ENCODE measurements at regions not wholly inside any gene's neighbourhood (a gene's known extent, or its start where the extent isn't known, plus 50 kb on each side); places are given as distances from the start of the nearest gene placed in this dataset.

DNA sequence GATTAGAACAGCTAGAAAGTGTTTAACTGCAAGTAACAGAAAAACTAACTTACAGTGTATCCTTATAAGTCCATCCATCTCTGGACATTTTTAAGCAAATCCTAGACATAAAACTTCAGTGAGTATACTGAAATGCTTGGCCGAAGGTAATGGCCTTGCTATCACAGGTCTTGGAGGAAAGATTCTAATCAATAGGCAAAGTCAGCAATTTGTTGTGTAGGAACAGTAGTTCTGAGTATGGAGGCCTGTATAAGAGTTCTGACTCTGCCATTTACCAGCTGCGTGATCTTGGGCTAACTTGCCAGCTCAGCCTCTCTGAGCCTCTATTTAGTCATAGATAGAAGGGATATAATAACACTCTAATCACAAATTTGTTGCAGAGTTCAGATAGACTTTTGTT is 328.1 kb downstream of the IL20RB start:
- Histone ChIP-seq H3K9me3 (ENCODE audit: control insufficient read depth in 1 of 2, insufficient read depth in 1 of 2, low read length in 2 of 2) (peaks cover 0 to 3% of the 10 kb centered on the region in 2 experiments), H3K4me3 (ENCODE audit: low read length) (no peak overlapping the region), H3K27me3 (ENCODE audit: control insufficient read depth in 1 of 2, insufficient read depth in 2 of 2, low read length in 2 of 2) (no peaks in the 10 kb centered on the region), H3K4me1 (ENCODE audit: insufficient read depth, low read length) (no peaks in the 10 kb centered on the region), H3K36me3 (ENCODE audit: insufficient read depth, low read length) (no peaks in the 10 kb centered on the region), H3K27ac (ENCODE audit: low read depth in 1 of 2, low read length in 2 of 2) (no peak overlapping the region)
- DNase-seq = no peak
- ChIA-PET POLR2A (no interaction called here), CTCF (no interaction called here)
- H3K9me3 Mint-ChIP-seq = peaks cover 2% of the 10 kb centered on the region
- H3K36me3 Mint-ChIP-seq (ENCODE audit: low read depth) = no peaks in the 10 kb centered on the region
- intact Hi-C loops (cut with DNase I, micrococcal nuclease) = no loop called here
- no peak for ATAC-seq (ENCODE audit: poor library complexity)
- H3K4me3 Mint-ChIP-seq = no peak overlapping the region
- peaks cover 5% of the 10 kb centered on the region for H3K27me3 Mint-ChIP-seq
- TF ChIP-seq, protein P1, sequence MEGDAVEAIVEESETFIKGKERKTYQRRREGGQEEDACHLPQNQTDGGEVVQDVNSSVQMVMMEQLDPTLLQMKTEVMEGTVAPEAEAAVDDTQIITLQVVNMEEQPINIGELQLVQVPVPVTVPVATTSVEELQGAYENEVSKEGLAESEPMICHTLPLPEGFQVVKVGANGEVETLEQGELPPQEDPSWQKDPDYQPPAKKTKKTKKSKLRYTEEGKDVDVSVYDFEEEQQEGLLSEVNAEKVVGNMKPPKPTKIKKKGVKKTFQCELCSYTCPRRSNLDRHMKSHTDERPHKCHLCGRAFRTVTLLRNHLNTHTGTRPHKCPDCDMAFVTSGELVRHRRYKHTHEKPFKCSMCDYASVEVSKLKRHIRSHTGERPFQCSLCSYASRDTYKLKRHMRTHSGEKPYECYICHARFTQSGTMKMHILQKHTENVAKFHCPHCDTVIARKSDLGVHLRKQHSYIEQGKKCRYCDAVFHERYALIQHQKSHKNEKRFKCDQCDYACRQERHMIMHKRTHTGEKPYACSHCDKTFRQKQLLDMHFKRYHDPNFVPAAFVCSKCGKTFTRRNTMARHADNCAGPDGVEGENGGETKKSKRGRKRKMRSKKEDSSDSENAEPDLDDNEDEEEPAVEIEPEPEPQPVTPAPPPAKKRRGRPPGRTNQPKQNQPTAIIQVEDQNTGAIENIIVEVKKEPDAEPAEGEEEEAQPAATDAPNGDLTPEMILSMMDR (IDR thresholded peaks at IDR 0.05) = no peak
- H3K27ac Mint-ChIP-seq = no peak overlapping the region
- H3K4me1 Mint-ChIP-seq (ENCODE audit: low read depth) = no peaks in the 10 kb centered on the region

DNA sequence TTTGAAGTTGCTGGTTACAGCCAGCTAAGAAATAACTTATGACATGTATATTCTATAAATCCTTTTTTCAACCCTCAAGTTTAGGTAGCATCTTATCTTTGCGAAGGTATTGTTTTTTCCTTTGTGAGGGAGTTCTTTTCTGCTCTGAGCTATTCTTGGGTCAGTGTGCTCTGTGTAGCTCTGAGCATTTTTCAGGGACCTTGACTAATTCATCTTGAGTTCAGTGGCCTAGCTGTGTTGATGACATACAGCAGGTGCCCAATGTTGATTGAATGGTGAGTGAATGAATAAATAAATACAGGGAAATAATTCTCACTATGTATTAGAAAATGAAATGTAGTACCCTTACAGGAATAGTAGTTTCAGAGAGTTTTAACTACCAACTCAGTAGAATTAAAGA is 335.3 kb downstream of the IL20RB start:
- Histone ChIP-seq H3K36me3 (ENCODE audit: insufficient read depth, low read length) (no peaks in the 10 kb centered on the region), H3K27me3 (ENCODE audit: control insufficient read depth in 1 of 2, insufficient read depth in 2 of 2, low read length in 2 of 2) (peaks cover 0 to 7% of the 10 kb centered on the region in 2 experiments), H3K4me3 (ENCODE audit: low read length) (no peak overlapping the region), H3K9me3 (ENCODE audit: control insufficient read depth in 1 of 2, insufficient read depth in 1 of 2, low read length in 2 of 2) (peaks cover 0 to 3% of the 10 kb centered on the region in 2 experiments), H3K27ac (ENCODE audit: low read depth in 1 of 2, low read length in 2 of 2) (no peak overlapping the region), H3K4me1 (ENCODE audit: insufficient read depth, low read length) (no peaks in the 10 kb centered on the region)
- Mint-ChIP-seq H3K4me3 (no peak overlapping the region), H3K27me3 (peaks cover 9% of the 10 kb centered on the region), H3K27ac (no peak overlapping the region), H3K36me3 (ENCODE audit: low read depth) (no peaks in the 10 kb centered on the region), H3K9me3 (no peaks in the 10 kb centered on the region), H3K4me1 (ENCODE audit: low read depth) (no peaks in the 10 kb centered on the region)
- DNase-seq (no peak), ATAC-seq (ENCODE audit: poor library complexity) (no peak)
- TF ChIP-seq, protein P1 (IDR thresholded peaks at IDR 0.05) = no peak
- POLR2A ChIA-PET = no interaction called here
- intact Hi-C loops (cut with DNase I, micrococcal nuclease) = no loop called here
- CTCF ChIA-PET = interaction anchor here (0.5 kb wide), 1 partner anchor 644 kb away, joined by 3 read pairs; no protein-coding TSS in a partner anchor

DNA sequence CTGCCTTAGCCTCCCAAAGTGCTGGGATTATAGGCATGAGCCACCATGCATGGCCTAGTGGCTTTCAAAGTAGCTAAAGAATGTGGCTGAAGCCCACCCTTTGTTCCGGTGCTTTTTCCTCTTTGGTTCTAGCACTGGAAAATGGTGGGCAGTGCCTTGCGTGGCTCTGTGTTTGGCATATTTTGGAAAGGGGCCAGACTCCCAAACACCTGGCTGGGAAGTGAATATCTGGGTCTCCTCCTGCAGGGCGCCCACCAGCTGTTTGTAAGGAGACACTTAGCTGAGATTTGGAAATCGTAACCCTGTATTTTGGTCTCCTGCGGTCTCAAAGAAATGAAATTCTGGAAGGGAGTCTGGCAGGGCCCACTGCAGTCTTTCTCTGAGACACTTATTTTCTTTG is 336.4 kb downstream of the IL20RB start:
- no peaks in the 10 kb centered on the region for H3K4me1 ChIP-seq (ENCODE audit: insufficient read depth, low read length)
- no peak overlapping the region for H3K27ac ChIP-seq (ENCODE audit: low read depth in 1 of 2, low read length in 2 of 2)
- Mint-ChIP-seq H3K27me3 (peaks cover 9% of the 10 kb centered on the region), H3K27ac (no peak overlapping the region), H3K9me3 (no peaks in the 10 kb centered on the region), H3K36me3 (ENCODE audit: low read depth) (no peaks in the 10 kb centered on the region), H3K4me1 (ENCODE audit: low read depth) (no peaks in the 10 kb centered on the region), H3K4me3 (no peak overlapping the region)
- H3K27me3 ChIP-seq (ENCODE audit: control insufficient read depth in 1 of 2, insufficient read depth in 2 of 2, low read length in 2 of 2) = peaks cover 0 to 7% of the 10 kb centered on the region in 2 experiments
- H3K36me3 ChIP-seq (ENCODE audit: insufficient read depth, low read length) = no peaks in the 10 kb centered on the region
- CTCF ChIA-PET = no interaction called here
- no peak overlapping the region for H3K4me3 ChIP-seq (ENCODE audit: low read length)
- no peak for ATAC-seq (ENCODE audit: poor library complexity)
- no peak for DNase-seq
- peaks cover 0 to 3% of the 10 kb centered on the region in 2 experiments for H3K9me3 ChIP-seq (ENCODE audit: control insufficient read depth in 1 of 2, insufficient read depth in 1 of 2, low read length in 2 of 2)
- POLR2A ChIA-PET = no interaction called here
- intact Hi-C loops (cut with DNase I, micrococcal nuclease) = no loop called here
- TF ChIP-seq, protein P1 (IDR thresholded peaks at IDR 0.05) = no peak

Measured in CD4-positive, alpha-beta T cell (primary cell).